HL-60 (cell line): ENCODE measurements at regions not wholly inside any gene's neighbourhood (a gene's known extent, or its start where the extent isn't known, plus 50 kb on each side); places are given as distances from the start of the nearest gene placed in this dataset.

ENCODE experiments used
- CTCF ChIP-seq: IDR thresholded peaks from one replicate; pipeline ENCODE4 v1.5.1; 2011; ENCODE audit warnings: low read length, control low read depth, inconsistent platforms; ENCODE audit not compliant: insufficient read depth
- GABPA ChIP-seq: IDR thresholded peaks from 2 replicates; pipeline ENCODE4 v1.6.1; 2012; ENCODE audit warnings: low read depth
- POLR2AphosphoS5 ChIP-seq: IDR thresholded peaks from 2 replicates; pipeline ENCODE4 v1.6.1; 2012; ENCODE audit warnings: low read depth
- TF ChIP-seq, protein P1 (sequence below): IDR thresholded peaks from 2 replicates; pipeline ENCODE4 v1.6.1; 2012; ENCODE audit warnings: low read depth; ENCODE audit not compliant: insufficient replicate concordance

DNA sequence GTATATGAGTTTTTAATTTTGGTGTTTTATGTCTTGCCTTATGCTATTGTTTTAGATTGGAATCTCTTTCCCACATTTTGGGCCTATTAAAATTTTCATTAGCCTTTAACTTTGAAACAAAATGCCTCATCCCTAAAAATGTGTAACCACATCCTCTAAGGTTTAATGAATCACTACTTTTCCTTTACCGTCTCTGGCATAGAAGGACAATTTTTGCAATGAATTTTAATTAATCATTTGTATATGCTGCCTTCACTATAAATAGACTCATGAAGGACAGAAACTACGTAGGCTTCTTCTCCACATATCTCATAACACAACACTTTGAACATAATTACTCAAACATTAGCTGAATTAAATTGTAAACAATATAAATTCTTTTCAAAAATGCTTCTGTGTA, 421.5 kb downstream of the NLGN4X start:
- no peak for TF ChIP-seq POLR2AphosphoS5
- no peak for TF ChIP-seq CTCF
- TF ChIP-seq, protein P1, sequence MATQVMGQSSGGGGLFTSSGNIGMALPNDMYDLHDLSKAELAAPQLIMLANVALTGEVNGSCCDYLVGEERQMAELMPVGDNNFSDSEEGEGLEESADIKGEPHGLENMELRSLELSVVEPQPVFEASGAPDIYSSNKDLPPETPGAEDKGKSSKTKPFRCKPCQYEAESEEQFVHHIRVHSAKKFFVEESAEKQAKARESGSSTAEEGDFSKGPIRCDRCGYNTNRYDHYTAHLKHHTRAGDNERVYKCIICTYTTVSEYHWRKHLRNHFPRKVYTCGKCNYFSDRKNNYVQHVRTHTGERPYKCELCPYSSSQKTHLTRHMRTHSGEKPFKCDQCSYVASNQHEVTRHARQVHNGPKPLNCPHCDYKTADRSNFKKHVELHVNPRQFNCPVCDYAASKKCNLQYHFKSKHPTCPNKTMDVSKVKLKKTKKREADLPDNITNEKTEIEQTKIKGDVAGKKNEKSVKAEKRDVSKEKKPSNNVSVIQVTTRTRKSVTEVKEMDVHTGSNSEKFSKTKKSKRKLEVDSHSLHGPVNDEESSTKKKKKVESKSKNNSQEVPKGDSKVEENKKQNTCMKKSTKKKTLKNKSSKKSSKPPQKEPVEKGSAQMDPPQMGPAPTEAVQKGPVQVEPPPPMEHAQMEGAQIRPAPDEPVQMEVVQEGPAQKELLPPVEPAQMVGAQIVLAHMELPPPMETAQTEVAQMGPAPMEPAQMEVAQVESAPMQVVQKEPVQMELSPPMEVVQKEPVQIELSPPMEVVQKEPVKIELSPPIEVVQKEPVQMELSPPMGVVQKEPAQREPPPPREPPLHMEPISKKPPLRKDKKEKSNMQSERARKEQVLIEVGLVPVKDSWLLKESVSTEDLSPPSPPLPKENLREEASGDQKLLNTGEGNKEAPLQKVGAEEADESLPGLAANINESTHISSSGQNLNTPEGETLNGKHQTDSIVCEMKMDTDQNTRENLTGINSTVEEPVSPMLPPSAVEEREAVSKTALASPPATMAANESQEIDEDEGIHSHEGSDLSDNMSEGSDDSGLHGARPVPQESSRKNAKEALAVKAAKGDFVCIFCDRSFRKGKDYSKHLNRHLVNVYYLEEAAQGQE: no peak
- no peak for TF ChIP-seq GABPA
